HS-5 (cell line): ENCODE measurements at regions not wholly inside any gene's neighbourhood (a gene's known extent, or its start where the extent isn't known, plus 50 kb on each side); places are given as distances from the start of the nearest gene placed in this dataset.

Experiments
- DNase-seq: peaks from one replicate; pipeline ENCODE4 v3.0.0-alpha.2; 2012; ENCODE audit warnings: low read depth

DNA sequence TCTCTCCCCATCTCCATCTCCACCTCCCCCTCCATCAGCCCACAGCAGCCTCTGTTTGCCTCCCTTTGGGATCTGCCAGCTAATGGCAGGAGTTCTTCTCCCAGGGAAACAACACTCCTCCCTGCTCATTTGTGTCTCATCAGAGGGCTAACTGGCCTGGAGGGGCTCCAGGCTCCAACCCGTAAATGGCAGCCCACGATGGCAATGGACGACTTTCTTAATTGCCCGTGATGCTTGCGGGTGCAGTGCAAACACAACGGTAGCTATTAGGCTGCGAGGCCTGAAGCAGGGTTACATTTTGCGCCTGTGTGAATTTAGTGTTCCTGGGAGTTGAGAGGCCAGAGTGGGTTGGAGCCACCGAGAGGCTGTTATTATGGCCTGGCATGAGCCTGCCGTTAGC, 285.1 kb downstream of the TNS1 start:
- no peak for DNase-seq

DNA sequence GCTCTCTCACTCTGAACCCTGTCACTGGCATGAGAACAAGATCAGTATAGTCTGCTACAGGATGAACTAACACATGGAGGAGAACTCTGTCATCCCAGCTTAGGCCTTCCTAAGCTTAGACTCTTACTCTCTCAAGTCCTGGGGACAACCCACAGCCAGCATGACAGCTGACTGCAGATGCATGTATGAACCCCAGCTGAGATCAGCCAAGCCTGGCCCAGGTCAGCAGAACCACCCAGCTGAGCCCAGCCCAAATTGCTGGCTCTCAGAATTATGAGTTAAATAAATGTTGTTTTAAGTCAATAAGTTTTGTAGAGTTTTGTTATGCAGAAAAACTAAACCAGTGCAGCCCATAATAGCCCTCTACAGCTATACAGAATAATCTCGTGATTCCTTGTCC, 287.3 kb downstream of the TNS1 start:
- DNase-seq, result no peak

DNA sequence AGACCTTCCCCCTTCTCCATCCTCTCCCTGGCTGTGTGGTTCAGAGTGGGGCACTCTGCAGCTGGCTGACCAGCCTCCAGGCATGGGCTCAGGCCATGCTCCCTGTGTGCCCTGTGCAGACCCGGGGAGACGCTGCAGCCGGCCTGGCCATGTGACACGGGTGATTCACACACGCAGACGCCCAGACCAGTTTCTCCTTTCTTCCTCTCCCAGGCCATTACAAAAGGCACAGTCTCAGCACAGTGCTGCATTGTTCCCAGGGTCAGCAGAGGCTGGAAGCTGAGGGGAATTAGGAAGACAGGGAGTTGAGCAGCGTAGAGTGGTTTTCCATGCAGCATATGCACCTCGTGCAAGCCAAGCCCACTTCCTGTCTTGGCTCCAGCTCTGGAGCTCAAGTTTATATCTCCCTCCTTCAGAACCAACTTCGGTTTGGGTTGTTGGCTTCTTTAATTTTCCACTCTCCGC, 288.5 kb downstream of the TNS1 start:
- DNase-seq, result no peak

DNA sequence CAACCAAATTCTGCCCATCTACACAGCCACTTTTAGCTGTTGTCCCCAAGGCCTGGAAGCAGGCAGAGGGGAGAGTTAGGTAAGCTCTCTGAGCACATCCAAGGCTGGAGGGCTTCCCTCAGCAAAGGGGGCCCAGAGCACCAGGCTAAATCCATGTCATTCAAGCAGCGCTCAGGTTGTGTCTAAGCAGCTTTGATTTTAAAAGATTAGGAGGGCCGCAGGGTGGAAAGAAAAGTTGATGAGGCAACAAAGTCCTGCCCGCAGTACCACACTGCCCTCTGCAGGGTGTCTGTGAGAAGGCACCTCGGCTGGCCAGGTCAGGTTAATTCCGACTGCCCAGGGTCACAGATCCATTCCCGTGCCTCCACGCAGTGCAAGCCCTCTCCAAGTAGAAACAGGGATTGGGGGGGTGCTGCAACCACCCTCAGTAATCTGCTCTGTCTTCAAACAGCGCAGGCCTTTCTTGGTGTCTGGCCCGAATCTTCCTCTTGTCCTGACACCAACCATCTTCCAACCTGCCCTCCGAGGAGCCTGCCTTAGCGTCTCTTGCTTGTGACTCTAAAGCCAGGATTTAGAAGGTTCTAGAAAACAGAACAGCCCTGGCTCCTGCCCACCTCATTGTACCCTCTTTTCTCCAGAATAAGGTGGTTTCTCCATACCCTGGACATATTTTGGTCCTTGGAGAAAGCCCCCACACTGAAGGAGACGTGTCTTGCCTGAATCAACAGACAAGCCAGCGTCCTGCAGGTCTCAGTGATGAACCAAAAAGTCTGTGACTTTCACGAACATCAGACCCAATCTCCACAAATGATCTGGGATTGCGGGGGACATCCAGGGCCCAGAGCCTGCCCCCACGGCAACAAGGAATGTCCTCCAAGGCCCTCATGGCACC, 289.2 kb downstream of the TNS1 start:
- peak; percentile 34 for DNase-seq

DNA sequence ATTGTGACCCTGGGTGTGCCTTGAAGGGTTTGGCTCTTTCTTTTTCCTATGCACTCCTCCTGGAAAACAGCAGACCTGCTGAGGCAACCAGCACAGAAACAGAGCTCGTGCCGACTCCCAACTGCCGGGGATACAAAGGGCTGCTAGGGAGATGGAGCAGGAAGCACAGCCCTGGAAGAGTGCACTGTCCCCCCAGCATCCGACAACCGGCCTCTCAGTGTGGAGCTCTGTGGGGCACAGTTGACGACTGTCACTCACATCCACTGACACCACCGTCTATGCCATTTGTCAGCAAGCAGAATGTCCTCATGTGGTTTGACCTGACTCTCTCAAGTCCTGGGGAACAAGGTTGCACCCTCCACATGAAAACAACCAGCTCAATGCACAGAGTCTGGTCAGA, 290.4 kb downstream of the TNS1 start:
- no peak for DNase-seq

DNA sequence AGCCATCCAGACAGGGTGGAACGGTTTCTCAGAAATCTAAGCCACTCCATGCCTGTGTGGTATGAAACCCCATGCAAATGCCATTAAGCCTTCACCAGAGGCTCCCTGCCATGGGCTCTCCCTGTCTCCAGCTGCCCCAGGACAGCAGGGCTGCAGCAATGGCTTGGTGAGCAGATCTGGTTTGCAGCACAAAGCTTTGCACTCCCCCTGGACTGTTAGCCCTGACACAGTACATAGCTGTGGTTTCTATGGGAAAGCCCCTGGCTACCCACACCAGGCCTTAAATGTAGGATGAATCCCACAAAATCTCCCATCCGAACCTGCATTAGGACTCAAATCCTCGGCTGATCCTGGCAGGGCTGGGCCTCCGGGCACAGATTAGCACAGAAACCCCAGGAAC, 291.6 kb downstream of the TNS1 start:
- no peak for DNase-seq

DNA sequence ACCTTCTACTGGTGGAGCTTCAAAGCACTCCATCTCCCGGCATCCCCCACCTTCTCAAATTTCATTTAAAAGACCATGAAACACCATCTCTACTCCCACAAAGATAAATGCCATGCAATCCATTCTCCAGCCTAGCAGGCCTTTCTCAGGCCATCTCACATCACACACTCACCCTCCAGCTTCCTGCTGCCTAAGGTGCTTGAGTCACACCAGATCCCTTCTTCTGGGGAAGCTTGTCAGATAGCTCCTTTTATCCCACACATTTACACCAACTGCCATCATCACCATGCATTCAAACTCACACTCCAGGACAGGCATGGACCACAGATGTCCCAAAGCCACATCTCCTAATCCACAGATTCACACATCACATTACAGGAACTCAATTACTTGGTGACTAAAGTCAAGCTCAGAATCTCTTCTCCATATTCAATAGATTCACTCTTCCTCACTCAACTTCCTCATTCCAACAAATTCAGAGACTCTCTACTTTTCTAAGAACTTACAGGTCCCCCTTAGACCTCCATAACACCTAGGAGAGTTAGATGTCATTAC, 292.5 kb downstream of the TNS1 start:
- no peak for DNase-seq

DNA sequence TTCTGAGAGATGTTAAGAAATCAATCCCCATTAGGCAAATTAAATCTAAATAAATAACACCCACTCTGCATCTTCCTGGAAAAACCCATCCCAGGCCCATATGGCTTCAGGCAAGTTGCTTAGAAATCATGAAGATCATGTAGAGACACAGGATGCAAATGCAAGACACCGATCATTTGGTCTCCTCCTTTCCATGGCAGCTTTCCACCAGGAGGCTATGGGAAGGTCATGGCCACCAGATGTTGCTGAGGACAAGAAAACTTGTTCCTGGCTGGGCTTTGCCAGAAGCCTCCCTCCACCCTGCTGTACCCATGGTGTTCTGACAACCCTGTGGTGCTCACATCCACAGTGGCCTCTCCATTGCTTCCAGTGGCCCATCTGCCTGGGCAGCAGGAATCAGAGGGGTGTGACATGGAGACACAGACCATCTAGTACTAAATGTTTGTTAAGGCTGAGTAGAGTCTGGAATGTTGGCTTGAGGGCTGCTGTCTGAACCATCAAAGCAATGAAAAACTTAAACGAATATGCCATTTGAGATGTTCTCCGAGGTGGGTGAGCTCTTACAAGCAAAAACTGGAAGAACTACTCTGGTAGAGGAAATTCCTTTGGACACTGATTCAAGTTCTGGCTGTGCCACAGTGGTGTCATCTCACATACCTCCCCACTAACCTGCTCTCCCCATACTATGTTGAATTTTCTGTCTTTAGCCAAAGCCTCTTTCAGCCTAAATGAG, 293.2 kb downstream of the TNS1 start:
- no peak for DNase-seq

DNA sequence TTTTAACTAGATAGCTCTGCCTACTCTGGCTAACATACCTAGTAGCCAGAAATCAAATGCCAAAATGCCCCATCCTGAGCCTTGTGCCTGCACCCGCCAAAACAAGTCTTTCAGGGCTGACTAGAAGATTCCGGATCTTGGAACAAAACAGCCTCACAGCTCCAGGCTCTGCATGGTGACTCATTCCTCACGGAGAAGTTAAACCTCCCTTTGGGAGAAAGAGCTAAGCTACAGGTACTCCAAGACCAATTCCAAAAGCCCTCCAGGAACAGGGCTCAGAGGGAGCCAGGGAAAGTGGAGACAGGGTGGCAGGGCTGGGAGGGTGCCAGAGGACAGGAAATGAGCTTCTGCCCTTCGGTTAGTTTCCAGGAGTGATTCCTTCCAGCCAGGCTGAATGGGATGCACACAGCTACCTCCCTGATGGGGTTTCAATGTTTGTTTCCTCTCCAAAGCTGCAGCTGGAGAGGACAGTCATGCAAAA, 295.6 kb downstream of the TNS1 start:
- DNase-seq, result no peak

DNA sequence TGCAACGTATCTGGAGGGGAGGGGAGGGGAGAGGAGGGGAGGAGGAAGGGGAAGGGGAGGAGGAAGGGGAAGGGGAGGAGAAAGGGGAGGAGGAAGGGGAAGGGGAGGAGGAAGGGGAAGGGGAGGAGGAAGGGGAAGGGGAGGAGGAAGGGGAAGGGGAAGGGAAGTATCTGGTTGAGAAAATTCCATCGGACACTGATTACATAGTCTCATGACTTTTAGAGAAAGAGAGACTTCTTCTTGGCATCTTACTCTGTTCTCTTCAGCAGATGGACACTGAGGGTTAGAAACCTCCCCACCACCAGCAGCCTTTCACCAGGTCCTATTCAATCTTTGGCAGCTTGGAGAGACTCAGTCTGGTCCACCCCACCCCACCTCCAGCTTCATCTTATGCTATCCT, 296.3 kb downstream of the TNS1 start:
- DNase-seq, result no peak

DNA sequence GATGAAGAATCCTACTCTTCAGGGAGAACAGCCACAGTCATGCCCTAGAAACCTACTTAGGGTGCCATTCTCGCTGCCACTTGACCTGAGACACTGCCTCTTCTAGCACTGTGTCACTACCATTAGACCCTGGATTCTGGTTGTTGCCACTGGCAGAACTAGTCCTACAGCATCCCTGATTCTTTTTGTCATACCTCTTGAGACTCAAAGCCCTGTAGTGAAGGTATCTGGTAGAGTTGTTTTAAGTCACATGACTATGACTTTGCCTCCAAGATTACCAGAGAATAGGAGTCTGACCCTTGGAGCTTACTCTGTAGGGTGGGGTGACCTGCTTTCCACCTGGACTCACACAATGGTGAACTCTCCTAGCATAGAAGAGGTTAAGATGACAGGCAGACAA, 296.7 kb downstream of the TNS1 start:
- DNase-seq, result no peak

DNA sequence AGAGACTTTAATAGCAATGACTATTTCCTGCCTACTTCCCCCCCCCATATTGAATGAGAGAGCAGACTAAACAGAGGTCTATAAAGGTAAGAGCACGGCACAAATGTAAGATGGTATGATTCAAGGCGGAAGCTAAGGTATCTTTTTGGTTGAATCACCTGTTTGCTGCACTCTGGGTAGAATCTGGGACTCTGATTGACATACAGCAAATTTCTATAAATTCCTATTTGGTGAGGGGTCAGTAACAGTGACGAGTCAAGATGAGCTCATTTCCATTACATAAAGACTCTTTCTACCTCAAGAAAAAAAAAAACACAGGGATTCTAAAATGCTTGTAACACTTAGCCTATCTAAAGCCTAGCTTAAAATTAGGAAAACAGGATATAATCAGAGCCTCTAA, 297.3 kb downstream of the TNS1 start:
- no peak for DNase-seq

DNA sequence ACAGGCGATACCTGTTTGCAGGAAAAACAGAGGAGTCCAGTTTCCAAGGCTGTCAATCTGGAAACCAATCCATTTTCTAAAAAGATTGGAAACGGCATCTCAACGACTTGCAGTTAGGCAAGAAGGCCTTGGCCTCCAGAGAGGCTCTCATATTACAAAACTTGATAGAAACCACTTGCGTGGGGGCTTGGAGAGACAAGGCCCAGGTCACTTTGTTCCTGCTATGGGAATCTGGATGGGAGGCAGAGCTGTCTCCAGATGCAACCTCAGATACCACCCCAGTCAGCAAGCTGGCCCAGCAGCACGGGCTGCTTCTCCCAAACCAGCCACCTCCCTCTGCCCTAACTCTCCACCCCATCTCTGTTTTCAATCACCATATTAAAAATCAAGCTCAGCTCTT, 298.8 kb downstream of the TNS1 start:
- no peak for DNase-seq

DNA sequence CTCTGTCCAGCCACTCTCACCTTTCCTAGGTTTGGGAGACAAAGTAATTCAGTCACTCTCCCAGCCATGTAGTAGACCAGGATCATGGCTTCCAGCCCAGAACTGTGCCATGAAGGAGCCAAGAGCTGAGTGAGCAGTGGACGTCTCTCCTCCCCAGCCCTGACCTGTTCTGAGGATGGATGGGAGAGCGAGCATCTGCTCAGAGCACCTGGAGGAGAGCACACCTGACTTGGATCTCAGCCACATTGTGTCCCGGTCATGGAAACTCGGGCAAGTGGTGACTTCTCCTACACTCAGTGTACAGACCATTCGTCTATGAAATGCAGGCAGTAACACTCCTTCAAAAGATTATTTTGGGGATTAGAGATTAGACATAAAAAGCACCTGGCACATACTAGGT, 299.7 kb downstream of the TNS1 start:
- DNase-seq, result no peak

DNA sequence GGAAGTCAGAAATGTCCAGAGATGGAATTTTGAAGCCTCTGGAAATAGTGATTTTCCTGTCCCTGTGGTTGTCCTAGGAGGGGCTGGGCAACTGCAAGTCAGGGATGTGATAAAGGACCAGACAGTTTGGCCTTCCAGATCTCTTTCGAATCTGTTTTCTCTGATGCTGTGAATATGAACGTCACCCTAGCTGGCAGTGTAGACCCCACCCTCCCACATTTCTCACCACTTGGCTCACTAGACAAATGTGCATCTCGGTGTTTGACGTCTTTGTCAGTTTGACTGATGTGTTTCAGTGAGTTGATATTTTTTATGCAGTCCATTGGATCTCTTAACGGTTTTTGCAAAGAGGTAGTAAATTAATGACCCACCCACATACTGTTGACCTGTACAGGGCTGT, 301.2 kb downstream of the TNS1 start:
- DNase-seq, result no peak

DNA sequence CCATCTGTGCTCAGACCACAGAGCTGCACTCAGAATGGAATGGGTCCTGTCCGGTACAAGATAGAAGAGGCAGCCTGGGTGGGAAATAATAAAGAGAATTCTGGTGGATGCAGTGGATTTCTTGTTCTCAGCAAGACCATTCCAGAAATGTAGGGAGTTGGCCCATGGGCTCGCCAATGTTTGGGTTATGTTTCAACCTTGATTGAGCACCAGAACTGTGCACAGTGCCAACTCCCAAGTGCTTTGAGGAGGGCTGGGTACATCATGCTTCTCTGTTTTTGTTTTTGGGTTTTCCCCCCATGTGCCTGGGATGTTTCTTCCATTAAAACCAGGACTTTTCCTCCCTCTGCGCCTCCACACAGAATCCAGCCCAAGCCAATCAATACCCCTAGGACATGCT, 304.1 kb downstream of the TNS1 start:
- no peak for DNase-seq

DNA sequence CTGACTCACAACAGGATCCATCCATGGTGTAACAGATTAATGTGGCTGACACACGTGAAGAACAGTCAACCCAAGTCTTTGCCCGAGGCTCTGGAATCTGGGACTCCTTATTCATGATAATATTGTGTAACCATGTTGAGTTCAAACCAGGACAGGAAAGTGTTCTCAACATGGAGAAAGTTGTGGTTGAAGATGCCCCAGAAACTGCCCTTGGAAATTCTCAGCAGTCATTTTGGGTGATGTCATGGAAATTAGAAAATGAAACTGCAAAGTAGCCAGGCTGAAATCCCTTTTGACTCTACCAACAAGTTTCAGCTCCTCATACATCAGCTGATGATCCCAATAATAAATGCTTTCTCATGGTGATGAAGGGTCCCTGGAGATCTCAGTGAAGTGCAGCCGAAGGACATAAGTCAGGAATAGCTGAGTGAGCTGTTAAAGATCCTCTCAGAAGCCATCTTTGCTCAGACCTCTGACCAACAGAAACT, 307.7 kb downstream of the TNS1 start:
- peak; percentile 88 for DNase-seq

DNA sequence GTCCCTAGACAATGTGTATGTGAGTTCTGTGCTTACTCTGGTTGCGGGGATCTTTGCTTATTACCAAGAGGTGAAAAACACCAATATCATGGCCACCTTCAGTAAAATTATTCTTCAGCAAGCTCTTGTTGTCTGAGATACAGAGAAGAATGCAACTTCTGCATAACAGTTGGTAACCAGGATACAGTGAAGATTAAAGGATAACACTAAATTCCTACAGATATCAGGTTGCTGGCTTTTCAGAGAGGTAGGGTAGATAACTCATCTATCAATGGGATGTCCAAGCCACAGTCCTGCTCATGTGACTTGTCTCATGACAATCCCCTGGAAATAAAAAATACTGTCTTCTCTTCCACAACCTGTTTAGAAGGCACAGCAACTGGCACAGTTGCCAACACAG, 308.5 kb downstream of the TNS1 start:
- no peak for DNase-seq

DNA sequence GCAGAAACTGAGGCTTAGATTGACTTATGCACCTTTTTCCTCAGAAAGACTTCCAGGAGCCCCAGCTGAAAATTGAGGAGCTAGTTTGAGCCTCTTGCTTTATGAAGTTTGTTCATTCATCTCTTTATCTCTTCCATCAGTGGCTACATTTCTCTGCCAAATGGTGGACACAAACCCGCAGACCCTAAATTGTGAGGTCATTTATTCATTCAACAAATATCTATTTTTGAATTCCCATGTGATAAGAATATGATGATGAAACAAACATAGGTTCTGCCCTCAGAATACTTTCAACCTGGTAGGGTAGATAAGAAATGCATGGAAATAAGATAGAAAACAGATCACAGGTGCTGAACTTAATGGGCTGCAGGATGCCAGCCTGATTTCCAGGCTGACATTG, 309.4 kb downstream of the TNS1 start:
- no peak for DNase-seq

DNA sequence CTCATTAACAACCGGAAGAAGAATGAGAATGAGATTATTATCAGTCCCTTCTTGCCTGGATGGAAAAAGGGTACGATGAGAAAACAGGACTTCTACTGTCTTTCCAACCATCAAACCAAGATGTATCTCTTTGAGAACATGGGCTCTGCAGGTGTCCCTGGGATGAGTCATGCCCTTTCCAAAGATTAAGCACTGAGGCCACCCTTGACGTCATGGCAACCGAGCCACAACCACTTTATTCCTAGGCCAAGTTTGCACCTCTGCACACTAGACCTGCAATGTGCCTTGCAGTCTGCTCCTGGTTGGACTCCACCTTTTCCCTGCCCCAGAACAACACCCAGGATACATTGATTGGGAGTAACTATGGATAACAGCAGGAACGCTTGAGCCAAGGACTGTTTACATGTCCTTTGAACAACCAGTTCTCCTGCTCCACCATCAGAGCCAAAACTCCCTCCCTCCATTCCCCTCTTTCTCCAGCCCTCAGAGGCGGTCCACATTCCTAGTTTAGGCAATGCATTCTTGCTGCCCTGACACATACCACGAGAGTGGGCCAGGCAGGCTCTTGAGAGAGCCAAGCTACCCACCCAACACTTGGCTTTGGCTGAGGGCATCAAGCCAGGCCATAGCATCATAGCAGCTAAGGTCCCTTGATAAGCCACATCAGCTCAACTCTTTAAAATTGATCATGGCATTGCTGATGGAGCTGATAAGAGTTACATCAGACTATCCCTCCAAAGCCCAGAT, 310.7 kb downstream of the TNS1 start:
- DNase-seq, result no peak

DNA sequence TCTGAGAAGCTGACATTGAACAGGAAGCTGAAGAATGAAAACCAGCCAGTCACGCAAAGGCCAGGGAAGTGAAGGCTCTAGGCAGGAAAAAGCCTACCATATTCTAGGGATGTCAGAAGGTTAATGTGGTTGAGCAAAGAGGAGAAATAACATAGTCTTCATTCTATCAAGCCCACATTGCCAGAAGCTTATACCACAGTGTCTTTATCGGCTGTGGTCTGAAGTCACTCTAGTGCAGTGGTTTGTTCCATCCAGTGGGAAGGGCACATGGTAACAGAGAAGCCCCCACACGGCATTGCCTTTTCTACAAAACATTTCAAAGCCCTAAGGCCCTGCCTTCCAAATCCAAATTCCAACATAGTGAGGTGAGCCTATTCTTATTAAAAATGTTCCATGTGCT, 311.3 kb downstream of the TNS1 start:
- no peak for DNase-seq

DNA sequence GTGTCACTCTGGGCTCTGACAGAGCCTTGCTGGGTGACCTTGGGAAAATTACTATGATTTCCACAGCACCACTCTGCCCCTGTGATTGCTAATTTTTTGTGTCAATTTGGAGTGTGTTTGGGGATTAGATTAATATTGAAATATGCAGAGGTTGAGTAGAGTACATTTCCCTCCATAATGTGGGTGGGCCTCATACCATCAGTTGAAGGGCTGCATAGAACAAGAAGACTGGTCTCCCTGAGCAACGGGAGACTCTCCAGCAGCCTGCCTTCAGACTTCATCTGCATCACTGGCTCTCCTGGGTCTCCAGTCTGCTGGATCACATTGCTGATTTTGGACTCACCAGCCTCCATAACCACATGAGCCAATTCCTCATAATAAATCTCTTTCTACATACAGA, 313.7 kb downstream of the TNS1 start:
- DNase-seq, result no peak
